HEK293T (cell line): ENCODE measurements at regions not wholly inside any gene's neighbourhood (a gene's known extent, or its start where the extent isn't known, plus 50 kb on each side); places are given as distances from the start of the nearest gene placed in this dataset.

Experiments used
- CTCF ChIA-PET: fragments of 350-600 bp; formaldehyde crosslinking; extraction: SDS; loops from one replicate; lab custom pipeline; 2021; ENCODE audit warnings: antibody characterized with exemption, inconsistent platforms; lab: Yijun Ruan, JAX
- POLR2A ChIA-PET: fragments of 350-600 bp; formaldehyde crosslinking; extraction: SDS; loops from one replicate; lab custom pipeline; 2020; ENCODE audit warnings: antibody characterized with exemption, inconsistent platforms; lab: Yijun Ruan, JAX
- DNase-seq: peaks from one replicate; pipeline ENCODE4 v3.0.0; 2012; ENCODE audit warnings: mixed read lengths; ENCODE audit errors: extremely low spot score
- ARNT ChIP-seq: fragments of 450-650 bp; IDR thresholded peaks from 2 replicates; pipeline ENCODE4 v1.6.1; 2017; ENCODE audit warnings: mild to moderate bottlenecking
- BHLHE40 ChIP-seq: fragments of 450-650 bp; IDR thresholded peaks from 2 replicates; pipeline ENCODE4 v1.6.1; 2016; ENCODE audit warnings: mild to moderate bottlenecking, moderate library complexity, borderline replicate concordance
- CTBP1 ChIP-seq: fragments of 450-650 bp; IDR thresholded peaks from 2 replicates; pipeline ENCODE4 v1.6.1; 2016; ENCODE audit warnings: borderline replicate concordance
- ELF4 ChIP-seq: fragments of 450-650 bp; IDR thresholded peaks from 2 replicates; pipeline ENCODE4 v1.6.1; 2017; ENCODE audit warnings: antibody characterized with exemption
- FOXA1 ChIP-seq: fragments of 450-650 bp; IDR thresholded peaks from 2 replicates; pipeline ENCODE4 v1.6.1; 2016; ENCODE audit warnings: mild to moderate bottlenecking
- FOXK2 ChIP-seq: fragments of 450-650 bp; IDR thresholded peaks from 2 replicates; pipeline ENCODE4 v1.6.1; 2016; ENCODE audit warnings: mild to moderate bottlenecking
- FOXM1 ChIP-seq: fragments of 450-650 bp; IDR thresholded peaks from 2 replicates; pipeline ENCODE4 v1.6.1; 2017; ENCODE audit warnings: mild to moderate bottlenecking, borderline replicate concordance
- HDGF ChIP-seq: fragments of 450-650 bp; IDR thresholded peaks from 2 replicates; pipeline ENCODE4 v1.6.1; 2017; ENCODE audit warnings: antibody characterized with exemption, borderline replicate concordance
- L3MBTL2 ChIP-seq: fragments of 450-650 bp; conservative IDR thresholded peaks from 2 replicates; pipeline ENCODE4 v1.6.1; 2016; ENCODE audit warnings: mild to moderate bottlenecking
- LEF1 ChIP-seq: fragments of 450-650 bp; IDR thresholded peaks from 2 replicates; pipeline ENCODE4 v1.6.1; 2017; ENCODE audit warnings: mild to moderate bottlenecking, borderline replicate concordance
- NFRKB ChIP-seq: fragments of 450-650 bp; IDR thresholded peaks from 2 replicates; pipeline ENCODE4 v1.6.1; 2016; ENCODE audit warnings: mild to moderate bottlenecking, moderate library complexity
- PKNOX1 ChIP-seq: fragments of 450-650 bp; IDR thresholded peaks from 2 replicates; pipeline ENCODE4 v1.6.1; 2016
- SP1 ChIP-seq: fragments of 450-650 bp; IDR thresholded peaks from 2 replicates; pipeline ENCODE4 v1.6.1; 2017
- SUZ12 ChIP-seq: fragments of 450-650 bp; IDR thresholded peaks from 2 replicates; pipeline ENCODE4 v1.6.1; 2016; ENCODE audit warnings: mild to moderate bottlenecking
- TARDBP ChIP-seq: fragments of 450-650 bp; IDR thresholded peaks from 2 replicates; pipeline ENCODE4 v1.6.1; 2016
- ZNF384 ChIP-seq: fragments of 450-650 bp; IDR thresholded peaks from 2 replicates; pipeline ENCODE4 v1.6.1; 2016

- no peak for DNase-seq
- ChIA-PET POLR2A (interaction anchor here (0.7 kb wide), 1 partner anchor 30 kb away, joined by 3 read pairs; no protein-coding TSS in a partner anchor), CTCF (no interaction called here)
- TF ChIP-seq SUZ12 = no peak
- TF ChIP-seq FOXM1 = no peak
- TF ChIP-seq NFRKB = no peak
- no peak for TF ChIP-seq L3MBTL2
- no peak for TF ChIP-seq FOXA1
- TF ChIP-seq FOXK2 = no peak
- TF ChIP-seq PKNOX1 = no peak
- no peak for TF ChIP-seq ELF4
- TF ChIP-seq TARDBP = no peak
- no peak for TF ChIP-seq ZNF384
- no peak for TF ChIP-seq HDGF
- TF ChIP-seq BHLHE40 = no peak
- TF ChIP-seq LEF1 = no peak
- TF ChIP-seq SP1 = no peak
- TF ChIP-seq CTBP1 = no peak
- TF ChIP-seq ARNT = no peak
Measured at GRCh38 chr15:98560338-98560737, 88.0 kb upstream of the IGF1R start.

DNA sequence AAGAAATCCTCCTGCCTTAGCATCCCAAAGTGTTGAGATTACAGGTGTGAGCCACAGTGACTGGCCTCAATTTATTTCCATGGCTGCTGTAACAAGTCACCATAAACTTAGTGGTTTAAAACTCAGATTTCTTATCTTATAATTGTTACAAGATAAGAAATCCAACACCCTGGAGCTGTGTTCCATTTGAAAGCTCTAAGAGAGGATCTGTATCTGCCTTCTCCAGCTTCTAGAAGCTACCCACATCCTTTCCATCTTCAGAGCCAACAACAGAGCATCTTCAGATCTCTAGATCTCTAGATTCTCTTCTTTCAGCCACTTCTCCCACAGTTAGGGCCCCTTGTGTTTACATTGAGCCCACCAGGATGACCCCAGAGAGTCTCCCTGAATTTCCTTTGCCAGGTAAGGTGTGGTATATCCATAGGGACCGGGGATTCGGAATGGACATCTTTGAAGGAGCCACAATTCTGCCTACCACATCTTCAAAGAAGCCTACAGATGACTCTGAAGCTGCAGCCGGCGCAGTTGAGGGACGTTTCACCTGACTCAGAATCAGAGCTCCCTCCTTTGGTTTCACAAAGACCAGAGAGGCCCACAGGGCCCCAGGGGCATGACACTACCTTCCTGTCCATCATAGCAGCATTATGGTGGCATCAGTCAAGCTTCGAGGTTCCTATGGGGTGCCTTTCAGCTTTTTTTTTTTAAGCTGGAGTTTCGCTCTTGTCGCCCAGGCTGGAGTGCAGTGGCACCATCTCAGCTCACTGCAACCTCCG, 87.0 kb upstream of the IGF1R start:
- POLR2A ChIA-PET = no interaction called here
- TF ChIP-seq FOXK2 (no peak), LEF1 (no peak), PKNOX1 (no peak), ELF4 (no peak), BHLHE40 (no peak), ZNF384 (no peak), SUZ12 (no peak), NFRKB (no peak), L3MBTL2 (no peak), CTBP1 (no peak), FOXA1 (no peak), FOXM1 (no peak), TARDBP (no peak), HDGF (no peak), SP1 (no peak), ARNT (no peak)

DNA sequence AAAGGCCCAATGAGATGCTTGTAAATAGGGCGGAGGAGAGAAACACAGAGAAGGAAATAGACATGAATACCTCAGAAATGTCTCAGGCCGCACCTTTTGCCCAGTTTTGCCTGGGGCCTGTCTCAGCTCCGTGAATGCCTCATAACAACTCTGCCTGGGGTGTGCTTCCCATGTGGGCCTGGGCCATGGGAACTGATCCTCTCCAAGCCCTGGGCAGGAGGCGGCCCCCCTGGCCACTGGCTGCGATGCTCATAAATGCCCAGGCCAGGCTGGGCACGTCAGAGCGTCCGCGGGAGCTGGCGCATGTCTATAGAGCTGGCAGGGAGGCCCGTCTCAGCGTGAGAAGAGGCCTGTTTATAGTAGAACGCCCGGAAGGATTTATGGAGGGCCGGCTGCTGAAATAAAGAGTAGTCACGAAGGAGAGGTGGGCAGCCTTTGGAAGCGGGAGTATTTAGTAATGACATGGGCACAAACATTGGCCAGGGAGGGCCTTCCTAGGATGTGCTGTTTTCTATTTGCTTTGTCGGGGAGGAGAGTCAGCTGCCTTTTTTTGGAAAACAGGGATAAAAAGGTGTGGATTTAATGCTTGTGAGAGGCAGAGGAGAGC, 85.9 kb upstream of the IGF1R start:
- peak; percentile 76 for TF ChIP-seq ARNT
- TF ChIP-seq NFRKB = no peak
- TF ChIP-seq L3MBTL2 = peak; percentile 49
- ChIA-PET CTCF (interaction anchor here (1.3 kb wide), 1 partner anchor 40 kb away, joined by 4 read pairs; no protein-coding TSS in a partner anchor), POLR2A (interaction anchor here (1.1 kb wide), 1 partner anchor 14 kb away, joined by 4 read pairs; no protein-coding TSS in a partner anchor)
- DNase-seq = no peak

More for the DNA sequence above, 87.0 kb upstream of the IGF1R start:
- DNase-seq = no peak
- CTCF ChIA-PET = interaction anchor here (1.3 kb wide), 1 partner anchor 38 kb away, joined by 4 read pairs; no protein-coding TSS in a partner anchor

DNA sequence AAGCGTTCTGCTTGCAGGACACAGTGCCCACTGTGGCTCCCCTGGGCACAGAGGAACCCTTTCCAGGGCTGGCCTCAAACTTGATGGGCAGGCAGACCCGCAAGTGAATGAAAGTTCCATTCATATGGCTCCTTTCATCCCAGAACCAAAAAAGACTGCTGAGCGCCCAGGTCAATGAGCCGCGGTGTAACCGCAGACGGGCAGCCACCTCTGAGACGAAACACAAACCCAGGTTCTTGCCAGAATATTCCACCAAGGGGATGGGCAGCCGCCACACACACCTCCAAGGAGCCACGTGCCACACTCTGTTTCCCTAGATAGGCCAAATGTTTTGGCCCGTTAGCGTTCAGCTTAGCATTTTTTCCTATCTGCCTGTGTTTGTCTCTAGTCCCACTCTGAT, 82.8 kb upstream of the IGF1R start:
- DNase-seq = no peak
- no peak for TF ChIP-seq HDGF
- no peak for TF ChIP-seq FOXM1
- TF ChIP-seq ZNF384 = no peak
- TF ChIP-seq TARDBP = no peak
- TF ChIP-seq LEF1 = no peak
- TF ChIP-seq ELF4 = no peak
- TF ChIP-seq FOXK2 = no peak
- TF ChIP-seq FOXA1 = no peak
- TF ChIP-seq PKNOX1 = no peak
- TF ChIP-seq SP1 = no peak
- no peak for TF ChIP-seq BHLHE40
- no peak for TF ChIP-seq NFRKB
- TF ChIP-seq SUZ12 = no peak
- TF ChIP-seq L3MBTL2 = no peak
- TF ChIP-seq CTBP1 = no peak
- TF ChIP-seq ARNT = no peak
- CTCF ChIA-PET = interaction anchor here (0.8 to 1.4 kb wide), 2 partner anchors 10 to 93 kb away, joined by 3 to 4 read pairs; no protein-coding TSS in a partner anchor
- POLR2A ChIA-PET = no interaction called here

DNA sequence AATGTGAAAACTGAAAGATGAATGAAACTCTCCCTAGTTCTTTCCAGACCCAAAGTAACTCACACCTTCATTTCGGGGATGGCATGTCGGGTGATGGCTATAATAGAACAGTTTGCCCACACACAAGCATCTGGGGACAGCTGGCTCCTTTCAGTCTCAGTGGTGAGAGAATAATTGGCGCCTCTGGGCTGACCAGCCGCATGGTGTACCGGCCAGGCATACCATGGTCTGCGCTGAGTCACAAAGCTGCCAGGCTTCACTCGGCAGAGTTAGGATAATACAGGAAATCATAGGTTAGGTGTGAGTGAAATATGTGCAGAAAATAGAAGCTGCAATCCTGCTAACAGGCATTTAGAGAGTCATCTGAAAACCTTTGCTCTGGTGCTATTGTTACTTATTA, 80.4 kb upstream of the IGF1R start:
- ChIA-PET POLR2A (interaction anchor here (1.0 kb wide), 1 partner anchor 20 kb away, joined by 3 read pairs; no protein-coding TSS in a partner anchor), CTCF (interaction anchor here (1.1 to 2.0 kb wide), 3 partner anchors 9 to 20 kb away, joined by 3 to 5 read pairs (median 5); no protein-coding TSS in a partner anchor)
- no peak for DNase-seq
- TF ChIP-seq FOXA1 (no peak), BHLHE40 (no peak), PKNOX1 (no peak), ZNF384 (no peak), FOXK2 (no peak), NFRKB (no peak), ELF4 (no peak), TARDBP (no peak), FOXM1 (no peak), SUZ12 (no peak), ARNT (no peak), SP1 (no peak), CTBP1 (no peak)
